Heart right ventricle (tissue), 16 donors: ENCODE measurements at regions not wholly inside any gene's neighbourhood (a gene's known extent, or its start where the extent isn't known, plus 50 kb on each side); places are given as distances from the start of the nearest gene placed in this dataset.
"Not testable (repeated sequence)": the region's sequence is repeated elsewhere in the genome, so short reads cannot be mapped to it uniquely, and the experiment has no call there.

Source experiments
- ATAC-seq, 8 donors: fragments of 200-7000 bp; cut with Tn5 transposase; one replicate each; pipeline ENCODE4 v1.9.1; 2020; ENCODE audit warnings: mild to moderate bottlenecking in 8 of 8, moderate library complexity in 8 of 8, moderate number of reproducible peaks in 1 of 8
- DNase-seq, 2 donors: peaks; one replicate each; pipeline ENCODE4 v3.0.0-alpha.2; 2020
- H3K27ac ChIP-seq, 10 donors: fragments of 200-600 bp; sonication (generic) in 2 of 10; one replicate each; pipeline versions ENCODE4 v1.5.0 to v1.8.0; 2020 to 2022; ENCODE audit warnings: mild to moderate bottlenecking in 3 of 10
- H3K27me3 ChIP-seq, 7 donors: fragments of 200-600 bp; one replicate each; pipeline ENCODE4 v1.8.0; 2021 to 2022; ENCODE audit warnings: mild to moderate bottlenecking in 2 of 7
- H3K36me3 ChIP-seq, 9 donors: fragments of 200-600 bp; sonication (generic) in 1 of 9; one replicate each; pipeline versions ENCODE4 v1.5.0 to v1.8.0; 2020 to 2022; ENCODE audit warnings: mild to moderate bottlenecking in 2 of 9
- H3K4me1 ChIP-seq, 9 donors: fragments of 200-600 bp; sonication (generic) in 1 of 9; one replicate each; pipeline versions ENCODE4 v1.5.0 to v1.8.0; 2020 to 2022; ENCODE audit warnings: mild to moderate bottlenecking in 4 of 9
- H3K4me3 ChIP-seq, 10 donors: fragments of 200-600 bp; sonication (generic) in 2 of 10; one replicate each; pipeline versions ENCODE4 v1.5.0 to v1.8.0; 2020 to 2022; ENCODE audit warnings: mild to moderate bottlenecking in 7 of 10, moderate library complexity in 2 of 10
- H3K9me3 ChIP-seq, 11 donors: fragments of 200-600 bp in 10 of 11; sonication (generic) in 2 of 11; one replicate each; pipeline versions ENCODE4 v1.5.0 to v1.8.0; 2013 to 2022; ENCODE audit warnings: mild to moderate bottlenecking in 2 of 11, control low read depth in 1 of 11, moderate library complexity in 1 of 11
- CTCF ChIP-seq, 9 donors: fragments of 200-600 bp; sonication (generic) in 2 of 9; IDR thresholded peaks; one replicate each; pipeline versions ENCODE4 v1.5.0 to v1.8.0; 2021 to 2022; ENCODE audit warnings: antibody characterized with exemption in 9 of 9, mild to moderate bottlenecking in 5 of 9, moderate library complexity in 1 of 9
- WGBS, 2 donors: extraction: QIAGEN DNeasy Blood & Tissue Kit; methylation state at CpG; one replicate each; pipeline ENCODE4 v1.1.7; 2013; ENCODE audit warnings: inconsistent platforms in 1 of 2; 5-methylcytosine and 5-hydroxymethylcytosine counted together
- intact Hi-C, 10 donors: fragments of 100-400 bp; cut with DNase I; formaldehyde crosslinking; loops; one replicate each; pipeline versions ENCODE4 v1.11.1 to v1.14.2; 2022
- donor health status: Arrhythmogenic right ventricular cardiomyopathy.
- donor health status: ischemic (EF 13 %, LVEDD 7.1; RV severe dilation, severe dysfunction).
- donor health status: healthy with polysubstance abuse.
- donor health status: DM: no; HTN: yes; CAD: no.
- donor health status: DM: no; HTN: no; CAD: no.
- donor health status: ischemic (EF 25% LVEDD 6.9; RV normal size, moderate dysfunction).
- donor health status: ischemic (EF 25% LVEDD 5.7; RV mildly dilated, moderate dysfunction).
- donor health status: healthy.
- donor health status: DM: yes; HTN: yes; CAD: no.
- donor health status: Ischemic cardiomyopathy.
- donor health status: ischemic (EF 35%, LVEDD 5.7; RV mildly dilated, moderate dysfunction).
- donor health status: nonischemic (EF 11% LVEDD 7.7; RV severe dilation, severe dysfunction).
- donor health status: DM: yes; HTN: yes; CAD: no.
- donor health status: PGD.
- donor health status: ischemic (EF 29% LVEDD 5.4; RV normal size, mild dysfunction).
- donor health status: nonischemic (EF 23%, LVEDD 6.1; RV moderate dilation, normal function).

- Histone ChIP-seq H3K4me1 (peaks cover 0 to 13% (median 5%) of the 10 kb centered on the region in 9 donors), H3K4me3 (no peak overlapping the region), H3K27ac (no peak overlapping the region), H3K9me3 (peaks cover 0 to 9% (median 0%) of the 10 kb centered on the region in 11 donors), H3K36me3 (no peaks in the 10 kb centered on the region), H3K27me3 (no peaks in the 10 kb centered on the region)
- ATAC-seq = no peak
- TF ChIP-seq CTCF (IDR thresholded peaks at IDR 0.05) = no peak
- DNase-seq = no peak
- WGBS, 2 donors = 100% methylated on average over 1 of the region's 1 CpG
- intact Hi-C loops = no loop called here
Measured at GRCh38 chr1:117739504-117739903, 133.7 kb downstream of the TENT5C start.

GRCh38 chr1:117740496-117740895, 134.6 kb downstream of the TENT5C start:
- WGBS, 2 donors = 59 to 62% methylated on average over 3 of the region's 3 CpGs
- no peaks in the 10 kb centered on the region for H3K36me3 ChIP-seq
- H3K27ac ChIP-seq = no peak overlapping the region
- no peak for TF ChIP-seq CTCF (IDR thresholded peaks at IDR 0.05)
- peaks cover 0 to 11% (median 0%) of the 10 kb centered on the region in 11 donors for H3K9me3 ChIP-seq
- no peaks in the 10 kb centered on the region for H3K27me3 ChIP-seq
- peaks cover 0 to 4% (median 1%) of the 10 kb centered on the region in 9 donors for H3K4me1 ChIP-seq
- no peak for ATAC-seq
- intact Hi-C loops = no loop called here
- no peak overlapping the region for H3K4me3 ChIP-seq
- no peak for DNase-seq

- intact Hi-C loops, H3K4me1 ChIP-seq, ATAC-seq, H3K4me3 ChIP-seq, H3K27me3 ChIP-seq, DNase-seq, H3K27ac ChIP-seq, H3K36me3 ChIP-seq: not testable (repeated sequence)
- H3K9me3 ChIP-seq = peaks cover 0 to 14% (median 0%) of the 10 kb centered on the region in 11 donors
Measured at GRCh38 chr1:117746565-117746964, 140.7 kb downstream of the TENT5C start.

GRCh38 chr1:117747605-117748004, 141.8 kb downstream of the TENT5C start:
- intact Hi-C loops = no loop called here
- H3K4me1 ChIP-seq = no peaks in the 10 kb centered on the region
- ATAC-seq (no peak), DNase-seq (no peak)
- 65 to 72% methylated on average over 2 of the region's 2 CpGs for WGBS, 2 donors
- peaks cover 0 to 7% (median 0%) of the 10 kb centered on the region in 11 donors for H3K9me3 ChIP-seq
- no peaks in the 10 kb centered on the region for H3K36me3 ChIP-seq
- TF ChIP-seq CTCF (IDR thresholded peaks at IDR 0.05) = no peak
- H3K4me3 ChIP-seq = no peak overlapping the region
- no peak overlapping the region for H3K27ac ChIP-seq
- no peaks in the 10 kb centered on the region for H3K27me3 ChIP-seq

GRCh38 chr1:117751321-117751720, 145.5 kb downstream of the TENT5C start:
- Histone ChIP-seq H3K9me3 (no peaks in the 10 kb centered on the region), H3K36me3 (no peaks in the 10 kb centered on the region), H3K27ac (no peak overlapping the region), H3K27me3 (no peaks in the 10 kb centered on the region), H3K4me3 (no peak overlapping the region), H3K4me1 (peaks cover 0 to 11% (median 0%) of the 10 kb centered on the region in 9 donors)
- ATAC-seq (no peak), DNase-seq (no peak)
- WGBS, 2 donors = 85 to 89% methylated on average over 2 of the region's 2 CpGs
- no peak for TF ChIP-seq CTCF (IDR thresholded peaks at IDR 0.05)
- intact Hi-C loops = loop anchor here (5.0 to 10.0 kb wide), 8 partner anchors 69 to 687 kb away; partner anchors contain the start of genes TENT5C (in 6 of the 10) and TTF2 (in 3 of the 10)
